ENCODE measurements at regions not wholly inside any gene's neighbourhood (a gene's known extent, or its start where the extent isn't known, plus 50 kb on each side); places are given as distances from the start of the nearest gene placed in this dataset.
"Not testable (repeated sequence)": the region's sequence is repeated elsewhere in the genome, so short reads cannot be mapped to it uniquely, and the experiment has no call there.

GRCh38 chr4:60396341-60397049 lies 803.6 kb upstream of the ADGRL3 start:
- ATAC-seq: no peak
- no peak for DNase-seq
- Mint-ChIP-seq H3K4me3 (no peak overlapping the region), H3K27me3 (no peaks in the 10 kb centered on the region), H3K9me3 (peaks cover 5 to 37% (median 19%) of the 10 kb centered on the region in 9 donors), H3K36me3 (peaks cover 0 to 5% (median 2%) of the 10 kb centered on the region in 3 donors), H3K27ac (no peak overlapping the region), H3K4me1 (no peaks in the 10 kb centered on the region)
- POLR2A ChIA-PET: no interaction called here

GRCh38 chr4:60400593-60400992 lies 799.5 kb upstream of the ADGRL3 start:
- Mint-ChIP-seq H3K27me3 (no peaks in the 10 kb centered on the region), H3K36me3 (peaks cover 0 to 4% (median 2%) of the 10 kb centered on the region in 3 donors), H3K4me1 (no peaks in the 10 kb centered on the region), H3K4me3 (no peak overlapping the region), H3K27ac (no peak overlapping the region), H3K9me3 (peaks cover under 1 to 33% (median 10%) of the 10 kb centered on the region in 9 donors)
- POLR2A ChIA-PET: no interaction called here
- ATAC-seq (no peak), DNase-seq (no peak)

- Mint-ChIP-seq H3K9me3 (peaks cover 7 to 33% (median 11%) of the 10 kb centered on the region in 9 donors), H3K4me3 (no peak overlapping the region), H3K27ac (no peak overlapping the region), H3K4me1 (no peaks in the 10 kb centered on the region), H3K36me3 (peaks cover 0 to 9% (median 0%) of the 10 kb centered on the region in 3 donors), H3K27me3 (no peaks in the 10 kb centered on the region)
- ATAC-seq (no peak), DNase-seq (no peak)
- POLR2A ChIA-PET: no interaction called here
Observed at GRCh38 chr4:60404027-60404426, 796.1 kb upstream of the ADGRL3 start.

DNA sequence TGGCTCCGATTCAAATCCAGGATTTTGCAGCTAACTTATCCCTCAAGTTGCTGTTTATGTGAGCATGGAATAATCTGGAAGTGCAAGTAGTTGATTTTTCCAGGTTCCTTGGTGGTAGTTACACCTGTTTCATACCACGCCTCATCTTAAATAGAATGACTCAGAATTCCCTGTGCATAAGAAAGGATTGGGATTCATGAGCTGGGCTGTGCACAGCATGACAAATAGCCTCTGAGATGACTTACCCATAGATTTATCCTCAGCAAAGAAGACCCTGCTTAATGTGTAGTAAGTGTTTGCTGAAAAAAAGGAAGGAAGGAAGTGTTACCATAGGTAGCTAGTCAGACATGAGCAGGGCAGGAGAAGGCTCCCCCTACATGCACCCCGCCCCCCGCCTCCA lies 777.7 kb upstream of the ADGRL3 start:
- POLR2A ChIA-PET: no interaction called here
- no peak for DNase-seq
- Mint-ChIP-seq H3K36me3 (no peaks in the 10 kb centered on the region), H3K9me3 (peaks cover 2 to 19% (median 10%) of the 10 kb centered on the region in 9 donors), H3K4me3 (no peak overlapping the region), H3K27me3 (no peaks in the 10 kb centered on the region), H3K27ac (no peak overlapping the region), H3K4me1 (peaks cover 0 to 1% (median 0%) of the 10 kb centered on the region in 4 donors)
- no peak for ATAC-seq

- DNase-seq, POLR2A ChIA-PET, H3K36me3 Mint-ChIP-seq, H3K4me1 Mint-ChIP-seq, H3K4me3 Mint-ChIP-seq, H3K27ac Mint-ChIP-seq, ATAC-seq, H3K27me3 Mint-ChIP-seq: not testable (repeated sequence)
- H3K9me3 Mint-ChIP-seq: peaks cover 0 to 13% (median 4%) of the 10 kb centered on the region in 9 donors
Observed at GRCh38 chr4:60423573-60424184, 776.4 kb upstream of the ADGRL3 start.

- no peaks in the 10 kb centered on the region for H3K36me3 Mint-ChIP-seq
- ATAC-seq (no peak), DNase-seq (no peak)
- H3K4me3 Mint-ChIP-seq: no peak overlapping the region
- no peaks in the 10 kb centered on the region for H3K4me1 Mint-ChIP-seq
- H3K27me3 Mint-ChIP-seq: no peaks in the 10 kb centered on the region
- H3K9me3 Mint-ChIP-seq: peaks cover 0 to 26% (median 13%) of the 10 kb centered on the region in 9 donors
- POLR2A ChIA-PET: no interaction called here
- H3K27ac Mint-ChIP-seq: no peak overlapping the region
Observed at GRCh38 chr4:60432911-60433310, 767.2 kb upstream of the ADGRL3 start.

DNA sequence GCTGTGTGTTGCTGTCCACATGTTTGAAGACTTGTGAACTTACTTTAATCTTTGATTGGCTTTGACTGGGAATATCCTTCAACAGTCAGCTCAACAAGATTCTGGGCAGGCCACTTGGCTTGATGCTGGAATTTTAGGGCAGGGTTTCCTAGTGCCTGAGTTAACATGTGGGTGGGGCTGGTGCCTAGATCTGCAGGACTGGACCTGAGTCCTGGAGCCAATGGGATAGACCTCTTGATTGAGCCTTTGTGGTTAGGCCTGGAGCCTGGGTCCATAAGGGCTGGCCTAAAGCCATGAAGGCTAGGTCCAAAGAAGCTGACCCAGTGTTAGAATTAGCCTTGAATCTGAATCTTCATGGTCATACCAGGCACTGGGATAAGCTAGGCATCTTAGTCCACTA lies 757.1 kb upstream of the ADGRL3 start:
- H3K36me3 Mint-ChIP-seq: peaks cover 0 to 6% (median 0%) of the 10 kb centered on the region in 3 donors
- POLR2A ChIA-PET: no interaction called here
- H3K4me1 Mint-ChIP-seq: no peaks in the 10 kb centered on the region
- no peak overlapping the region for H3K27ac Mint-ChIP-seq
- no peak overlapping the region for H3K4me3 Mint-ChIP-seq
- peaks cover 7 to 30% (median 17%) of the 10 kb centered on the region in 9 donors for H3K9me3 Mint-ChIP-seq
- DNase-seq: no peak
- ATAC-seq: no peak
- peaks cover 0 to 1% (median 0%) of the 10 kb centered on the region in 5 donors for H3K27me3 Mint-ChIP-seq

DNA sequence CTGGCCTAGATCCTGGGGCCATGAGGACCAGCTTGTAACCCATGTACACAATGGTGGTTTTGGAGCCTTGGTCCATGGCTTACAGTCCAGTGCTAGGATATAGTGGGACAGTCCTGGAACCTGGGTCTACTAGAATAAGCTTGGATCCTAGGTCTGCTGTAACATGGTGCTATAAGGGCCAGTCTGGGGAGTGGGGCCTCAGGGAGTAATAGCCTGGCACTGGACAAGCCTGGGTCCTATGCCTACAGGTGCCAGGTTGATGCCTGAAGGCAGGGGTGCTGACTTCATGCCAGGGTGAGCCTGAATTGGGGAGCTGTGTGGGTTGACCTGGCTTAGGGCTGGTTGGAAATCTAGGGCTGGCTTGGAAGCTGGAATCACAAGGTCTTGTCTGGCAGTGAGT lies 756.3 kb upstream of the ADGRL3 start:
- H3K27ac Mint-ChIP-seq: no peak overlapping the region
- peaks cover 5 to 30% (median 16%) of the 10 kb centered on the region in 9 donors for H3K9me3 Mint-ChIP-seq

GRCh38 chr4:60450054-60450453 lies 750.1 kb upstream of the ADGRL3 start:
- ATAC-seq (no peak), DNase-seq (no peak)
- H3K9me3 Mint-ChIP-seq: peaks cover 0 to 19% (median 8%) of the 10 kb centered on the region in 9 donors
- H3K4me3 Mint-ChIP-seq: no peak overlapping the region
- no peak overlapping the region for H3K27ac Mint-ChIP-seq
- peaks cover 0 to 1% (median 0%) of the 10 kb centered on the region in 5 donors for H3K27me3 Mint-ChIP-seq
- no peaks in the 10 kb centered on the region for H3K36me3 Mint-ChIP-seq
- H3K4me1 Mint-ChIP-seq: no peaks in the 10 kb centered on the region
- POLR2A ChIA-PET: no interaction called here

More for the DNA sequence above, 756.3 kb upstream of the ADGRL3 start:
- DNase-seq: no peak
- Mint-ChIP-seq H3K4me3 (no peak overlapping the region), H3K4me1 (no peaks in the 10 kb centered on the region), H3K27me3 (peaks cover 0 to 1% (median 0%) of the 10 kb centered on the region in 5 donors), H3K36me3 (peaks cover 0 to 6% (median 0%) of the 10 kb centered on the region in 3 donors)
- ATAC-seq: no peak
- POLR2A ChIA-PET: no interaction called here

DNA sequence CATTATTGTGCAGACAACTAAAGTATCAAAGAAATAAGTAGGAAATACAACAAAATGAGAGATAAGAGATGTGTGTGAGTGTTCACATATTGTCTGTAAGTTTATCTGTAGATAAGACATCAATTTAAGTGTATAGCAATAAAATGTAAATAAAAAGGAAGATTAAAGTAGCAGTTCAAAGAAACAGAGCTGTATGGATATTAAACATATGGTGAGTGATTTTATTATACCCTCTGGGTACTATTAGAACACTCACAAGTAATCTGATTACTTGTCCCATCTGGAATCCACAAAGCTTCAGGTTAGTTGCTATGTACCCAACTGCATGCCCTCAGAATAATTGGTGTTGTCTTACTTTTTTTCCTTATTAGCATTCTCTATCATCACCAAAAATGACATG lies 747.9 kb upstream of the ADGRL3 start:
- POLR2A ChIA-PET: no interaction called here
- H3K9me3 Mint-ChIP-seq: peaks cover 0 to 13% (median 8%) of the 10 kb centered on the region in 9 donors
- no peaks in the 10 kb centered on the region for H3K27me3 Mint-ChIP-seq
- no peak overlapping the region for H3K4me3 Mint-ChIP-seq
- H3K4me1 Mint-ChIP-seq: no peaks in the 10 kb centered on the region
- DNase-seq (no peak), ATAC-seq (no peak)
- no peak overlapping the region for H3K27ac Mint-ChIP-seq
- no peaks in the 10 kb centered on the region for H3K36me3 Mint-ChIP-seq

DNA sequence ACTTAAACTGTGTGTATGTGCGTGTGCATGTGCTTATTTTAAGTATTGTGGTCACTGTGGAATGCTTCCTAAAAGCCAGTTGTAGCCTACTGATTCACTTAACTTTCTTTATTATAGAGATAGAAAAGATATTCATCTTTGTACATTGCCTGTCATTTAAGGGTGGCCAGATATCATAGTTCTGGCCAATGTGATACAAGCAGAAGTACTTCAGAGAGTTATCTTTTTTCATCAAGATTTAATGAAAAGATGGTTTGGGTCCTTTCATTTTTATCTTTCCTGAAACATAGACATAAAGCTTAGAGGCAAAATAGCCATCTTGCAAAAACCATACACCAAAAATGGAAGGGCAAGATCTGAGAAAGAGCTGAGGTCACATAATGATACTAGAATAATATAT lies 744.7 kb upstream of the ADGRL3 start:
- no peak overlapping the region for H3K27ac Mint-ChIP-seq
- DNase-seq (no peak), ATAC-seq (no peak)
- peaks cover 0 to 24% (median 11%) of the 10 kb centered on the region in 9 donors for H3K9me3 Mint-ChIP-seq
- H3K36me3 Mint-ChIP-seq: no peaks in the 10 kb centered on the region
- H3K4me3 Mint-ChIP-seq: no peak overlapping the region
- POLR2A ChIA-PET: no interaction called here
- no peaks in the 10 kb centered on the region for H3K27me3 Mint-ChIP-seq
- no peaks in the 10 kb centered on the region for H3K4me1 Mint-ChIP-seq

GRCh38 chr4:60461551-60461950 lies 738.6 kb upstream of the ADGRL3 start:
- peaks cover 12 to 46% (median 30%) of the 10 kb centered on the region in 9 donors for H3K9me3 Mint-ChIP-seq
- H3K4me1 Mint-ChIP-seq: no peaks in the 10 kb centered on the region
- H3K36me3 Mint-ChIP-seq: peaks cover 0 to 11% (median 0%) of the 10 kb centered on the region in 3 donors
- no peak overlapping the region for H3K4me3 Mint-ChIP-seq
- no peak for DNase-seq
- H3K27me3 Mint-ChIP-seq: no peaks in the 10 kb centered on the region
- ATAC-seq: no peak
- POLR2A ChIA-PET: no interaction called here
- H3K27ac Mint-ChIP-seq: no peak overlapping the region

- POLR2A ChIA-PET: no interaction called here
- no peak overlapping the region for H3K4me3 Mint-ChIP-seq
- H3K27ac Mint-ChIP-seq: no peak overlapping the region
- no peaks in the 10 kb centered on the region for H3K27me3 Mint-ChIP-seq
- peaks cover 11 to 38% (median 27%) of the 10 kb centered on the region in 9 donors for H3K9me3 Mint-ChIP-seq
- H3K4me1 Mint-ChIP-seq: no peaks in the 10 kb centered on the region
- ATAC-seq: no peak
- peaks cover 0 to 11% (median 0%) of the 10 kb centered on the region in 3 donors for H3K36me3 Mint-ChIP-seq
- DNase-seq: no peak
Observed at GRCh38 chr4:60463857-60464502, 736.1 kb upstream of the ADGRL3 start.
